Psoas muscle (tissue), 7 donors: ENCODE measurements at regions not wholly inside any gene's neighbourhood (a gene's known extent, or its start where the extent isn't known, plus 50 kb on each side); places are given as distances from the start of the nearest gene placed in this dataset.

ENCODE experiments used
- ATAC-seq, 4 donors: fragments of 200-7000 bp; cut with Tn5 transposase; one replicate each; pipeline ENCODE4 v1.9.1; 2020; ENCODE audit warnings: moderate library complexity in 3 of 4, mild to moderate bottlenecking in 2 of 4
- DNase-seq, 2 donors: peaks; one replicate each; pipeline ENCODE4 v3.0.0-alpha.2; 2020
- H3K27ac ChIP-seq: fragments of 200-600 bp; one replicate; pipeline ENCODE4 v1.8.0; 2022
- H3K27me3 ChIP-seq, 3 donors: fragments of 200-600 bp in 1 of 3; one replicate each; pipeline versions ENCODE4 v1.6.1 to v1.8.0; 2013 to 2022; ENCODE audit warnings: low read length in 2 of 3, mild to moderate bottlenecking in 2 of 3, moderate library complexity in 1 of 3; ENCODE audit not compliant: insufficient read depth in 3 of 3
- H3K36me3 ChIP-seq, 2 donors: fragments of 200-600 bp in 1 of 2; one replicate each; pipeline versions ENCODE4 v1.6.1 to v1.8.0; 2013 to 2022; ENCODE audit warnings: low read depth in 1 of 2, mild to moderate bottlenecking in 1 of 2, moderate library complexity in 1 of 2; ENCODE audit not compliant: insufficient read depth in 1 of 2
- H3K4me1 ChIP-seq: fragments of 200-600 bp; one replicate; pipeline ENCODE4 v1.8.0; 2022
- H3K4me3 ChIP-seq: fragments of 200-600 bp; one replicate; pipeline ENCODE4 v1.8.0; 2022; ENCODE audit warnings: mild to moderate bottlenecking
- H3K9me3 ChIP-seq: fragments of 200-600 bp; one replicate; pipeline ENCODE4 v1.8.0; 2022
- CTCF ChIP-seq: fragments of 200-600 bp; IDR thresholded peaks from one replicate; pipeline ENCODE4 v1.8.0; 2022; ENCODE audit warnings: antibody characterized with exemption
- whole genome bisulfite sequencing, 3 donors: extraction: QIAGEN DNeasy Blood & Tissue Kit; methylation state at CpG; one replicate each; pipeline versions ENCODE4 v1.1.6 to v1.1.7; 2013; 5-methylcytosine and 5-hydroxymethylcytosine counted together
- intact Hi-C, 2 donors: fragments of 100-400 bp; cut with DNase I; formaldehyde crosslinking; loops; one replicate each; pipeline versions ENCODE4 v1.11.0 to v1.14.2; 2022
- donor health status: healthy with polysubstance abuse.
- donor health status: DM: no; HTN: no; CAD: no; lungs with moderate emphysema.
- donor health status: Bipolar disorder and iron deficiency.
- donor health status: healthy.
- donor health status: DM: yes; HTN: yes; CAD: no.
- donor health status: DM: no; HTN: no; CAD: no.
- donor health status: DM: yes; HTN: yes; CAD: no.

- H3K4me1 ChIP-seq = no peaks in the 10 kb centered on the region
- H3K27me3 ChIP-seq = no peaks in the 10 kb centered on the region
- no peak overlapping the region for H3K4me3 ChIP-seq
- 84 to 94% (median 88%) methylated on average over 5 of the region's 5 CpGs for WGBS, 3 donors
- no peak for TF ChIP-seq CTCF
- no peaks in the 10 kb centered on the region for H3K36me3 ChIP-seq
- no peaks in the 10 kb centered on the region for H3K9me3 ChIP-seq
- H3K27ac ChIP-seq = no peak overlapping the region
- DNase-seq (no peak), ATAC-seq (no peak)
- intact Hi-C loops = no loop called here
Measured at GRCh38 chr10:124177180-124177518, 83.8 kb upstream of the CHST15 start.

DNA sequence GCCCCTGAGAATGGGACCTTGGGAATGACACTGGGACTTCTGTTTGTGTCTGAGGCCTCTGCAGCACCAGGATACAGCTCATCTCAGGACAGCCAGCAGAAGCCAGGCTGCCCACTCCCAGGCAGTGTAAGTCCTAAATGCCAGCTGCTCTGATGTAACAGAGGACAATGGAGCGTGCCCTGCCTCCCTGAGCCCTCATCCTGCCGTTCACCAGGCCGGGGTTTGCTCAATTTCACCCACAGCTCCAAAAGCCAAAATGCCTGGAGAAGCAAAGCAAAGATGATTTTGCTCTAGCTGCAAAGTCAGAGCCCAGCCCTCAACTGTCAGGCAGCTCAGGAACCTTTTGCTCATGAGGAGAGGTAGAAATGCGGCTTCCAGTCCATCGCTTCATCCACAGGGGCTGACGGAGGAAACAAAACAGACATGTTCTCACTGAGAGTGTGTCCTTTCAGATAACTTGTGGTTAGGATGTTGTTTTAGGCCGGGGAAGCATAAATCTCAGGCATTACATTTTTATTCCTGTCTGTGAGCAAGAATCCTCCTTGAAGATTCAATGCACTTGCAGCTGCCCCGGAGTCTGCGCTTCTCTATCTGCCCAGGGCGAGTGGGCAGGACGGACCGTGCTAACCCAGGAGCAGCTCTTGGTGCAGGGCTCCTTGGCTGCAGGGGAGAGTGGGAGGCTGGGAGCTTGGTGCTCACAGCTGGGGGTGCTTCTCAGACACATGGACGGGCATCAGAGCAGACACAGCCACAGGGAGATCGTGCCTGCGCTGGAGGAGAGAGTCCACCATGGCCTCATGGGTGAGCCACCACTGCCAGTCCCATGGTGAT is 83.2 kb upstream of the CHST15 start:
- Histone ChIP-seq H3K36me3 (no peaks in the 10 kb centered on the region), H3K4me3 (no peak overlapping the region), H3K9me3 (no peaks in the 10 kb centered on the region), H3K27me3 (no peaks in the 10 kb centered on the region), H3K27ac (no peak overlapping the region), H3K4me1 (no peaks in the 10 kb centered on the region)
- no peak for DNase-seq
- ATAC-seq = no peak
- intact Hi-C loops = no loop called here
- WGBS, 3 donors = 73 to 82% (median 73%) methylated on average over 15 of the region's 15 CpGs
- no peak for TF ChIP-seq CTCF

GRCh38 chr10:124175701-124176348 is 82.4 kb upstream of the CHST15 start:
- no peaks in the 10 kb centered on the region for H3K9me3 ChIP-seq
- DNase-seq (no peak), ATAC-seq (no peak)
- no peak for TF ChIP-seq CTCF
- no peaks in the 10 kb centered on the region for H3K4me1 ChIP-seq
- H3K36me3 ChIP-seq = no peaks in the 10 kb centered on the region
- intact Hi-C loops = no loop called here
- H3K27me3 ChIP-seq = no peaks in the 10 kb centered on the region
- H3K27ac ChIP-seq = no peak overlapping the region
- 86 to 93% (median 88%) methylated on average over 10 of the region's 10 CpGs for WGBS, 3 donors
- no peak overlapping the region for H3K4me3 ChIP-seq

GRCh38 chr10:124174673-124175645 is 81.6 kb upstream of the CHST15 start:
- H3K27ac ChIP-seq = no peak overlapping the region
- no peak for TF ChIP-seq CTCF
- DNase-seq (no peak), ATAC-seq (no peak)
- WGBS, 3 donors = 90 to 93% (median 92%) methylated on average over 10 of the region's 10 CpGs
- H3K9me3 ChIP-seq = no peaks in the 10 kb centered on the region
- no peak overlapping the region for H3K4me3 ChIP-seq
- H3K27me3 ChIP-seq = no peaks in the 10 kb centered on the region
- no peaks in the 10 kb centered on the region for H3K36me3 ChIP-seq
- intact Hi-C loops = no loop called here
- no peaks in the 10 kb centered on the region for H3K4me1 ChIP-seq
